Loucy (cell line): ENCODE measurements at regions not wholly inside any gene's neighbourhood (a gene's known extent, or its start where the extent isn't known, plus 50 kb on each side); places are given as distances from the start of the nearest gene placed in this dataset.

ENCODE experiments used
- EZH2phosphoT487 ChIP-seq: fragments of 200-600 bp; IDR thresholded peaks from 2 replicates; pipeline ENCODE4 v1.6.1; 2018; ENCODE audit warnings: antibody characterized with exemption, mild to moderate bottlenecking, moderate library complexity, borderline replicate concordance
- TF ChIP-seq, protein P1 (sequence below): fragments of 200-600 bp; sonication (generic); conservative IDR thresholded peaks from 2 replicates; pipeline ENCODE4 v1.5.1; 2014; ENCODE audit warnings: mild to moderate bottlenecking, antibody characterized with exemption, low read length

DNA sequence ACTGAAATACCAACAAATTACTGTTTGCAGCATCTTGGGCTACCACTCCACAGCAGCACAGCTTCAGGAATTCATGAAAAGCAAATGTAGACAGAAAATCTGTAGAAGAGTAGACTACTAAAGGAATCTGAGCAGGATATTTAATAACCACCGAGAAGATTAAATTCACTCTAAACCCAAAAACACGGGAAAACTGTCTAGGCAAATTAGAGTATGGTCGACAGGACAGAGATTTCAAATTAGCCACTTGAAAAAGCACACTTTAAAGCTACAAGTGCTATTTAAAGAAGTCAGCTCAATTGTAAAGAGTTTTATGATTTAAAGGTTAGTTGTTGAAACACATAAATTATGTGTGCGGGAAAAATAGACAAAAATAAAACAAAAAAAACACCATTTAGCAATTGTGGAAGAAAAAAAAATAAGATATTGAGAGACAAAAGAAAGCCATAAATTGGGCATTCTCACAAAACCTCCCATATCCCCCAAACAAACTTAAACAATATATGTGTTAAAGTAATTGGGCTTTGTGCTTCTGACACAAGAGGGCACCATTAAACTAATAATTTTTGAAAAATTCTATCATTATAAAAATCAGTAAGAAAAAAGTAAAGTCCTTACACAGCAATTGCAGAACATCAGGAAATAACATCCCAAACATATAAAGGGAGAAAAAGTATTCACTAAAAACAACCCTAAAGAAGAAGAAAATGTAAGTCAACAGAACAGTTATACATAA is 880.8 kb downstream of the TECRL start:
- TF ChIP-seq, protein P1, sequence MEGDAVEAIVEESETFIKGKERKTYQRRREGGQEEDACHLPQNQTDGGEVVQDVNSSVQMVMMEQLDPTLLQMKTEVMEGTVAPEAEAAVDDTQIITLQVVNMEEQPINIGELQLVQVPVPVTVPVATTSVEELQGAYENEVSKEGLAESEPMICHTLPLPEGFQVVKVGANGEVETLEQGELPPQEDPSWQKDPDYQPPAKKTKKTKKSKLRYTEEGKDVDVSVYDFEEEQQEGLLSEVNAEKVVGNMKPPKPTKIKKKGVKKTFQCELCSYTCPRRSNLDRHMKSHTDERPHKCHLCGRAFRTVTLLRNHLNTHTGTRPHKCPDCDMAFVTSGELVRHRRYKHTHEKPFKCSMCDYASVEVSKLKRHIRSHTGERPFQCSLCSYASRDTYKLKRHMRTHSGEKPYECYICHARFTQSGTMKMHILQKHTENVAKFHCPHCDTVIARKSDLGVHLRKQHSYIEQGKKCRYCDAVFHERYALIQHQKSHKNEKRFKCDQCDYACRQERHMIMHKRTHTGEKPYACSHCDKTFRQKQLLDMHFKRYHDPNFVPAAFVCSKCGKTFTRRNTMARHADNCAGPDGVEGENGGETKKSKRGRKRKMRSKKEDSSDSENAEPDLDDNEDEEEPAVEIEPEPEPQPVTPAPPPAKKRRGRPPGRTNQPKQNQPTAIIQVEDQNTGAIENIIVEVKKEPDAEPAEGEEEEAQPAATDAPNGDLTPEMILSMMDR, result peak; percentile 48
- no peak for TF ChIP-seq EZH2phosphoT487
